ENCODE measurements at regions not wholly inside any gene's neighbourhood (a gene's known extent, or its start where the extent isn't known, plus 50 kb on each side); places are given as distances from the start of the nearest gene placed in this dataset.

- TF ChIP-seq, protein P1, sequence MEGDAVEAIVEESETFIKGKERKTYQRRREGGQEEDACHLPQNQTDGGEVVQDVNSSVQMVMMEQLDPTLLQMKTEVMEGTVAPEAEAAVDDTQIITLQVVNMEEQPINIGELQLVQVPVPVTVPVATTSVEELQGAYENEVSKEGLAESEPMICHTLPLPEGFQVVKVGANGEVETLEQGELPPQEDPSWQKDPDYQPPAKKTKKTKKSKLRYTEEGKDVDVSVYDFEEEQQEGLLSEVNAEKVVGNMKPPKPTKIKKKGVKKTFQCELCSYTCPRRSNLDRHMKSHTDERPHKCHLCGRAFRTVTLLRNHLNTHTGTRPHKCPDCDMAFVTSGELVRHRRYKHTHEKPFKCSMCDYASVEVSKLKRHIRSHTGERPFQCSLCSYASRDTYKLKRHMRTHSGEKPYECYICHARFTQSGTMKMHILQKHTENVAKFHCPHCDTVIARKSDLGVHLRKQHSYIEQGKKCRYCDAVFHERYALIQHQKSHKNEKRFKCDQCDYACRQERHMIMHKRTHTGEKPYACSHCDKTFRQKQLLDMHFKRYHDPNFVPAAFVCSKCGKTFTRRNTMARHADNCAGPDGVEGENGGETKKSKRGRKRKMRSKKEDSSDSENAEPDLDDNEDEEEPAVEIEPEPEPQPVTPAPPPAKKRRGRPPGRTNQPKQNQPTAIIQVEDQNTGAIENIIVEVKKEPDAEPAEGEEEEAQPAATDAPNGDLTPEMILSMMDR (IDR thresholded peaks at IDR 0.05 in 2 of 3, conservative IDR thresholded peaks at IDR 0.05 in 1 of 3; ENCODE audit: borderline replicate concordance in 1 of 3, insufficient read depth in 1 of 3, low read depth in 2 of 3, low read length in 2 of 3) = no peak
- TF ChIP-seq JUND (IDR thresholded peaks at IDR 0.05) = no peak
- no peak for TF ChIP-seq MAX (IDR thresholded peaks at IDR 0.05)
- TF ChIP-seq ZBTB33 (IDR thresholded peaks at IDR 0.05; ENCODE audit: extremely low read depth, insufficient replicate concordance, low read length) = no peak
- TF ChIP-seq POLR2A (IDR thresholded peaks at IDR 0.05; ENCODE audit: borderline replicate concordance, extremely low read depth, insufficient read depth, insufficient read length) = no peak
- no peak for TF ChIP-seq SP1 (IDR thresholded peaks at IDR 0.05; ENCODE audit: low read depth)
- TF ChIP-seq YY1 (IDR thresholded peaks at IDR 0.05; ENCODE audit: extremely low read depth, insufficient replicate concordance, low read depth, low read length) = no peak
- no peak for TF ChIP-seq ZFX (IDR thresholded peaks at IDR 0.05)
- TF ChIP-seq POLR2AphosphoS5 (IDR thresholded peaks at IDR 0.05; ENCODE audit: low read depth, low read length) = no peak
- TF ChIP-seq SIN3A (IDR thresholded peaks at IDR 0.05; ENCODE audit: low read depth) = no peak
- no peak for TF ChIP-seq ELF1 (IDR thresholded peaks at IDR 0.05; ENCODE audit: borderline replicate concordance, low read depth)
These were observed 100.8 kb upstream of the FAM20C start for GRCh38 chr7:91396-92175.
